SH-SY5Y (cell line): ENCODE measurements at regions not wholly inside any gene's neighbourhood (a gene's known extent, or its start where the extent isn't known, plus 50 kb on each side); places are given as distances from the start of the nearest gene placed in this dataset.

Experiments
- GATA2 ChIP-seq: IDR thresholded peaks from 2 replicates; pipeline ENCODE4 v1.6.1; 2011; ENCODE audit warnings: mild to moderate bottlenecking, low read depth, low read length
- GATA3 ChIP-seq: IDR thresholded peaks from 2 replicates; pipeline ENCODE4 v1.6.1; 2011; ENCODE audit warnings: low read depth, mild to moderate bottlenecking, low read length, moderate library complexity

GRCh38 chr14:50013934-50014333, 102.4 kb downstream of the VCPKMT start:
- no peak for TF ChIP-seq GATA3
- no peak for TF ChIP-seq GATA2

- TF ChIP-seq GATA3: no peak
Observed at GRCh38 chr14:50014809-50015430, 101.5 kb downstream of the VCPKMT start.

- no peak for TF ChIP-seq GATA2
- TF ChIP-seq GATA3: no peak
Observed at GRCh38 chr14:50015716-50016115, 100.7 kb downstream of the VCPKMT start.

- TF ChIP-seq GATA2 (no peak), GATA3 (no peak)
Observed at GRCh38 chr14:50018201-50018932, 98.0 kb downstream of the VCPKMT start.

GRCh38 chr14:50018933-50019210, 97.5 kb downstream of the VCPKMT start:
- TF ChIP-seq GATA2: no peak
- no peak for TF ChIP-seq GATA3

- no peak for TF ChIP-seq GATA2
- no peak for TF ChIP-seq GATA3
Observed at GRCh38 chr14:50020184-50020583, 96.2 kb downstream of the VCPKMT start.

GRCh38 chr14:50020799-50021198, 95.6 kb downstream of the VCPKMT start:
- no peak for TF ChIP-seq GATA3
- TF ChIP-seq GATA2: no peak

GRCh38 chr14:50021261-50022031, 94.9 kb downstream of the VCPKMT start:
- TF ChIP-seq GATA2: no peak

GRCh38 chr14:50022661-50023060, 93.7 kb downstream of the VCPKMT start:
- TF ChIP-seq GATA2: no peak
- no peak for TF ChIP-seq GATA3

GRCh38 chr14:50023671-50024490, 92.5 kb downstream of the VCPKMT start:
- no peak for TF ChIP-seq GATA2
- no peak for TF ChIP-seq GATA3

- no peak for TF ChIP-seq GATA2
- TF ChIP-seq GATA3: no peak
Observed at GRCh38 chr14:50025073-50025472, 91.3 kb downstream of the VCPKMT start.

GRCh38 chr14:50025776-50026175, 90.6 kb downstream of the VCPKMT start:
- TF ChIP-seq GATA2 (no peak), GATA3 (no peak)

- TF ChIP-seq GATA3: no peak
- no peak for TF ChIP-seq GATA2
Observed at GRCh38 chr14:50026396-50026795, 90.0 kb downstream of the VCPKMT start.

GRCh38 chr14:50027816-50028215, 88.6 kb downstream of the VCPKMT start:
- no peak for TF ChIP-seq GATA2
- no peak for TF ChIP-seq GATA3
